BLaER1 (cell line): ENCODE measurements at regions not wholly inside any gene's neighbourhood (a gene's known extent, or its start where the extent isn't known, plus 50 kb on each side); places are given as distances from the start of the nearest gene placed in this dataset.

Experiments used
- H3K27ac ChIP-seq: shearing (Covaris generic); formaldehyde crosslinking; 2 replicates; pipeline ENCODE4 v1.8.1; 2022
- H3K27me3 ChIP-seq: shearing (Covaris generic); formaldehyde crosslinking; 2 replicates; pipeline ENCODE4 v1.8.1; 2022
- H3K36me3 ChIP-seq: shearing (Covaris generic); formaldehyde crosslinking; 2 replicates; pipeline ENCODE4 v1.8.1; 2022
- H3K4me1 ChIP-seq: shearing (Covaris generic); formaldehyde crosslinking; 2 replicates; pipeline ENCODE4 v1.8.1; 2022
- H3K4me2 ChIP-seq: shearing (Covaris generic); formaldehyde crosslinking; 2 replicates; pipeline ENCODE4 v1.8.1; 2022
- H3K4me3 ChIP-seq: shearing (Covaris generic); formaldehyde crosslinking; 2 replicates; pipeline ENCODE4 v1.8.1; 2022
- H3K9ac ChIP-seq: shearing (Covaris generic); formaldehyde crosslinking; 2 replicates; pipeline ENCODE4 v1.8.1; 2022
- H3K9me3 ChIP-seq: shearing (Covaris generic); formaldehyde crosslinking; 2 replicates; pipeline ENCODE4 v1.8.1; 2022
- H4K20me1 ChIP-seq: shearing (Covaris generic); formaldehyde crosslinking; 2 replicates; pipeline ENCODE4 v1.8.1; 2022
- Cebpa-rat ChIP-seq: shearing (Covaris generic); IDR thresholded peaks from 2 replicates; pipeline ENCODE4 v1.8.1; 2022

- H3K4me2 ChIP-seq = no peak overlapping the region
- no peaks in the 10 kb centered on the region for H3K27me3 ChIP-seq
- no peak overlapping the region for H3K4me3 ChIP-seq
- H3K27ac ChIP-seq = no peak overlapping the region
- no peak overlapping the region for H3K9ac ChIP-seq
- H3K4me1 ChIP-seq = no peaks in the 10 kb centered on the region
- no peaks in the 10 kb centered on the region for H3K36me3 ChIP-seq
- no peak for TF ChIP-seq Cebpa-rat
- no peaks in the 10 kb centered on the region for H4K20me1 ChIP-seq
- no peaks in the 10 kb centered on the region for H3K9me3 ChIP-seq
These were observed 61.1 kb upstream of the MARCKS start for GRCh38 chr6:113796038-113796437.

- Histone ChIP-seq H3K27me3 (no peaks in the 10 kb centered on the region), H3K4me2 (no peak overlapping the region), H4K20me1 (no peaks in the 10 kb centered on the region), H3K27ac (no peak overlapping the region), H3K36me3 (no peaks in the 10 kb centered on the region), H3K4me1 (no peaks in the 10 kb centered on the region), H3K9ac (no peak overlapping the region), H3K4me3 (no peak overlapping the region), H3K9me3 (no peaks in the 10 kb centered on the region)
- TF ChIP-seq Cebpa-rat = no peak
These were observed 54.4 kb upstream of the MARCKS start for GRCh38 chr6:113802779-113803178.

DNA sequence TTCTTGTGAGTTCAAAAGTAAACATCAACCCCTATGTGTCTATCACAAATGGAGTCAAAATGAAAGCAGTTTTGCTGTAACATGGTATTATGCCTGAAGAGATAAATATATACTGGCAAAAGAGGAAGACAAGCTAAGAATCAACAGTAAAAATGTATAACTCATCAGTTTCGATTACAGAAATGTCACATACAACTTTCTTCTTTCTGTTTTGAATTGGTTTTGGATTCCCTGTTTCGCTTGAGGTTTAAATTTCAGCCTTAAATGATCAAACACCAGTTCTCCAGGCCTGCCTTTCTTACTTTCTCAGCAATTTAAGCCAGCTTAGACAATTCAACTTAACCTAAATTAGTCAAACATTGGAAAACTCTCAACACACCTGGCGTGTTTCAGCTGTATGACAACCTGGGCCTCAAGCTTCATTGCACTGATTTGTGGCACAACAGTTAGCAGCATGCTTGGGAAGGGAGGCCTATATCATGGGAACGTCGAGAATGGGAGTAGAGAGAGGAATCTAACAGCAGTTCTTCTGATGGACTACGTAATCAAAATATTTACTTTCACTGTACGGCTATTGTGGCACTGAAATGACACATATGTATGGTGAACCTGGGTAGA is 51.9 kb upstream of the MARCKS start:
- Histone ChIP-seq H3K36me3 (no peaks in the 10 kb centered on the region), H3K27me3 (no peaks in the 10 kb centered on the region), H3K4me1 (peaks cover 8% of the 10 kb centered on the region), H3K4me2 (no peak overlapping the region), H4K20me1 (no peaks in the 10 kb centered on the region), H3K27ac (no peak overlapping the region), H3K4me3 (no peak overlapping the region), H3K9me3 (no peaks in the 10 kb centered on the region), H3K9ac (no peak overlapping the region)
- no peak for TF ChIP-seq Cebpa-rat

DNA sequence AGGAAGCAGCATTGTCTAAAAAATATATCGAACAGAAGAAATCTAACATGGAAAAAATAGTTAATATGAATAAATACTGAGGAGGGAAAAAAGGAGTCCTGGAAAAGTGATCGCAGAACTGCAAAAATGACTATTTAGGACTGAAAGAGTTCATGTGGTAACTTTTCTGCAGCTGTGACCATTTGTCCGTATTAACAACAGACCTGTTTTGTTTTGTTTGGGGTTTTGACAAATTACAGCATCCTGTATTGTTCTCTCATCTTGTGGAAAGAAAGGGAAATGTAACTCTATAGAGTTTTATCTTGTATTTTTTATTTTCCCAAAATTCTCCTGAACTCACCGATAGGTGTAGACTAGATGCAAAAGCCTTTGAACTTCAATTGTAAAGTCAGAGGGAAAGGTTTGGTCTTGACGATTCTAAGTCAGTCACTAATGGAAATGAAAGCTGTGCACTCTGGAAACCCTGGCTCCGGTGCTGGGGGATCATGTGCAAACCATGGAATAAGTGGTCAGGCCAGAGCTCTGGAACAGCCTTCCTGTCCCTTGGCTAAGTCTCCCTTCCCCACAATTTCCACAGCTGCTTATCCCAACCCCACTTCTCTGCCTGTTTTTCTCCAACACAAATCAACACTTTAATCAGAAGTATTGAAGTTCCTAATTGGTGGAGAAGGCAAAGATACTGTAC is 51.2 kb upstream of the MARCKS start:
- Histone ChIP-seq H3K36me3 (no peaks in the 10 kb centered on the region), H3K9me3 (no peaks in the 10 kb centered on the region), H3K27me3 (no peaks in the 10 kb centered on the region), H3K4me3 (no peak overlapping the region), H3K4me2 (no peak overlapping the region), H4K20me1 (no peaks in the 10 kb centered on the region), H3K4me1 (peaks cover 8% of the 10 kb centered on the region), H3K27ac (no peak overlapping the region), H3K9ac (no peak overlapping the region)
- no peak for TF ChIP-seq Cebpa-rat
